ENCODE measurements at regions not wholly inside any gene's neighbourhood (a gene's known extent, or its start where the extent isn't known, plus 50 kb on each side); places are given as distances from the start of the nearest gene placed in this dataset.

DNA sequence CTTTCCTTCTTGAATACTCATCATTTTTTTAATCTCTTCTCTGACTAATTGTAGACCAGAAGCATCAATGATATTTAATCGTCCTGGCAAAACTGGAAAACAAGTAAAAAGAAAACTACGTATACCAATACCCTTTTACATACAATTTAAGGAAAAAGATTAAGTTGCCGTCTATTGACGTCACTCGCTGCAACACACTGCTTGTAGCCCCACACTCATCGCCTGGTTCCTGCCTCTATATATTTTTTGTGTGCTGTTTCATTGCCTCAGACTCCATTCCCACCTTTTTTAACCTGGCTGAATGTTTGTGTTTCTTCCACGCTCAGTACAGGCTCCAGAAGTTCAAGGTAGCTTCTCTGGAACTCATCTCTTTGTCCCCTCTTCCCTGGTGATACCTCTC is 536.2 kb downstream of the METTL4 start:
- TF ChIP-seq, protein P1, sequence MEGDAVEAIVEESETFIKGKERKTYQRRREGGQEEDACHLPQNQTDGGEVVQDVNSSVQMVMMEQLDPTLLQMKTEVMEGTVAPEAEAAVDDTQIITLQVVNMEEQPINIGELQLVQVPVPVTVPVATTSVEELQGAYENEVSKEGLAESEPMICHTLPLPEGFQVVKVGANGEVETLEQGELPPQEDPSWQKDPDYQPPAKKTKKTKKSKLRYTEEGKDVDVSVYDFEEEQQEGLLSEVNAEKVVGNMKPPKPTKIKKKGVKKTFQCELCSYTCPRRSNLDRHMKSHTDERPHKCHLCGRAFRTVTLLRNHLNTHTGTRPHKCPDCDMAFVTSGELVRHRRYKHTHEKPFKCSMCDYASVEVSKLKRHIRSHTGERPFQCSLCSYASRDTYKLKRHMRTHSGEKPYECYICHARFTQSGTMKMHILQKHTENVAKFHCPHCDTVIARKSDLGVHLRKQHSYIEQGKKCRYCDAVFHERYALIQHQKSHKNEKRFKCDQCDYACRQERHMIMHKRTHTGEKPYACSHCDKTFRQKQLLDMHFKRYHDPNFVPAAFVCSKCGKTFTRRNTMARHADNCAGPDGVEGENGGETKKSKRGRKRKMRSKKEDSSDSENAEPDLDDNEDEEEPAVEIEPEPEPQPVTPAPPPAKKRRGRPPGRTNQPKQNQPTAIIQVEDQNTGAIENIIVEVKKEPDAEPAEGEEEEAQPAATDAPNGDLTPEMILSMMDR (conservative IDR thresholded peaks at IDR 0.05; ENCODE audit: low read depth, low read length) = no peak
- DNase-seq (ENCODE audit: low read depth) = no peak
- no peak overlapping the region for H3K4me3 ChIP-seq (ENCODE audit: low read depth, low read length)

DNA sequence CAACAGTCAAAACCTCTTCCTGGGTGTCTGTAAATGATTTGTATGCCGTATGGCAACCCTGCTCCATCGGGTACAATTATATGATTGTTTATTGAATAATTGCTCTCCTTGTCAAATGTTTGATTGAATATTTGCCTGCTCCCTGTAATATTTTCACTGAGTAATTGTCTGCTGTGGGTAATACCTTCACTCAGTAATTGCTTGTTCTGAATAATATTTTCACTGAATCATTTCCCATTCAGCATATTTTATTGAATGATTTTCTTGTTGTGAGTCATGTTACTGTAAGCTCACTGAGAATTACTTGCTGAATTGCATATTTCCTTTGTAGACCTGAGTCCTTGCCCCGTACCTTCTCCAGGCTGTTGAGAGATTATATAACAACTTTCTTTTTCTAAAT is 535.2 kb downstream of the METTL4 start:
- TF ChIP-seq, protein P1 (conservative IDR thresholded peaks at IDR 0.05; ENCODE audit: low read depth, low read length) = no peak
- DNase-seq (ENCODE audit: low read depth) = peak; percentile 6
- H3K4me3 ChIP-seq (ENCODE audit: low read depth, low read length) = no peak overlapping the region

- TF ChIP-seq, protein P1 (conservative IDR thresholded peaks at IDR 0.05; ENCODE audit: low read depth, low read length) = no peak
- DNase-seq (ENCODE audit: low read depth) = no peak
Observed at GRCh38 chr18:2040279-2040678, 531.0 kb downstream of the METTL4 start.

GRCh38 chr18:2049986-2050385 is 521.3 kb downstream of the METTL4 start:
- H3K4me3 ChIP-seq (ENCODE audit: low read depth, low read length) = no peak overlapping the region
- TF ChIP-seq, protein P1 (conservative IDR thresholded peaks at IDR 0.05; ENCODE audit: low read depth, low read length) = no peak
- DNase-seq (ENCODE audit: low read depth) = peak; percentile 29

More at GRCh38 chr18:2040279-2040678, 531.0 kb downstream of the METTL4 start:
- H3K4me3 ChIP-seq (ENCODE audit: low read depth, low read length) = no peak overlapping the region

DNA sequence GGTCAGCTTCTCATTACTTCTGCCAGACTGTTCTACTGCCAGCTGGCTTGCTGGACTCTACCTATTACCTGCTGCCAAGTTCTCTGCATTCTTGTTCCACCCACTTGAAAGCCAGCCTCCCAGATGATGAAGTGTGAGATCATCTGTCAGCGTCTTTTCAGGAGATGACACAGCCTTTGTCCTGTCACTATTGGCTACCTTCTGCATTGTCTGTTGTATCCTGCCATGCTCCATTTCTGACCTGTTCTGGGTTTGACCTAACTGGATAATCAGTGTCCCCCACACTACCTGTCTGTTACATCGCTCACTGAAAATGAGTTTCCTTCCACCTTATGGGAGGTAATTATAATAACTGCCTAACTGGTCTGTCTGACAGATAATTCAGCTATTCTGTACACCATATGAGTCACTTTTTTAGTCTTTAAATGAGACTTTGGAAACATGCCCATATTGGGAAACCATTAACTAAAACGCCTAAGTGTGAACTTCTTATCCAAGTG is 520.6 kb downstream of the METTL4 start:
- TF ChIP-seq, protein P1 (conservative IDR thresholded peaks at IDR 0.05; ENCODE audit: low read depth, low read length) = no peak
- no peak overlapping the region for H3K4me3 ChIP-seq (ENCODE audit: low read depth, low read length)
- no peak for DNase-seq (ENCODE audit: low read depth)

- H3K4me3 ChIP-seq (ENCODE audit: low read depth, low read length) = no peak overlapping the region
- no peak for DNase-seq (ENCODE audit: low read depth)
- TF ChIP-seq, protein P1 (conservative IDR thresholded peaks at IDR 0.05; ENCODE audit: low read depth, low read length) = no peak
Observed at GRCh38 chr18:2053490-2054089, 517.7 kb downstream of the METTL4 start.

DNA sequence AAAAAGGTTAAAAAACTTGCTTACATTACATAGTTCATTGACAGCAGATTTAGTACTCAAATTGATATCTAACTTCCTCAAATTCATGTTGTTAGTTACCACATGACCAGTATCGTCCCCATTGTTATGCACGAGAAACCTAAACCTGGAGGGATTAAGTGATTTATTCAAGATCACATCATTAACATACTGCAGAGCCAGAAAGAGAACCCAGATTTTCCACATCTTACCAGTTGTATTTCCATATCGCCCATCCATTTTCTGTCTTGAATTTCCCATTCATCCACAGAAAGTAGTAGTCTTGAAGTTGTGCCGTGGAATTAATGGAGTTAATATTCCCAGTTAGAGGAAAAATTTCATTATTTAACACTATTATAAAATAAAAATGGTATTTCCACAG is 512.0 kb downstream of the METTL4 start:
- TF ChIP-seq, protein P1 (conservative IDR thresholded peaks at IDR 0.05; ENCODE audit: low read depth, low read length) = no peak
- no peak for DNase-seq (ENCODE audit: low read depth)
- no peak overlapping the region for H3K4me3 ChIP-seq (ENCODE audit: low read depth, low read length)

Data from choroid plexus epithelial cell (primary cell).